ENCODE measurements at regions not wholly inside any gene's neighbourhood (a gene's known extent, or its start where the extent isn't known, plus 50 kb on each side); places are given as distances from the start of the nearest gene placed in this dataset.
"Not testable (repeated sequence)": the region's sequence is repeated elsewhere in the genome, so short reads cannot be mapped to it uniquely, and the experiment has no call there.

DNA sequence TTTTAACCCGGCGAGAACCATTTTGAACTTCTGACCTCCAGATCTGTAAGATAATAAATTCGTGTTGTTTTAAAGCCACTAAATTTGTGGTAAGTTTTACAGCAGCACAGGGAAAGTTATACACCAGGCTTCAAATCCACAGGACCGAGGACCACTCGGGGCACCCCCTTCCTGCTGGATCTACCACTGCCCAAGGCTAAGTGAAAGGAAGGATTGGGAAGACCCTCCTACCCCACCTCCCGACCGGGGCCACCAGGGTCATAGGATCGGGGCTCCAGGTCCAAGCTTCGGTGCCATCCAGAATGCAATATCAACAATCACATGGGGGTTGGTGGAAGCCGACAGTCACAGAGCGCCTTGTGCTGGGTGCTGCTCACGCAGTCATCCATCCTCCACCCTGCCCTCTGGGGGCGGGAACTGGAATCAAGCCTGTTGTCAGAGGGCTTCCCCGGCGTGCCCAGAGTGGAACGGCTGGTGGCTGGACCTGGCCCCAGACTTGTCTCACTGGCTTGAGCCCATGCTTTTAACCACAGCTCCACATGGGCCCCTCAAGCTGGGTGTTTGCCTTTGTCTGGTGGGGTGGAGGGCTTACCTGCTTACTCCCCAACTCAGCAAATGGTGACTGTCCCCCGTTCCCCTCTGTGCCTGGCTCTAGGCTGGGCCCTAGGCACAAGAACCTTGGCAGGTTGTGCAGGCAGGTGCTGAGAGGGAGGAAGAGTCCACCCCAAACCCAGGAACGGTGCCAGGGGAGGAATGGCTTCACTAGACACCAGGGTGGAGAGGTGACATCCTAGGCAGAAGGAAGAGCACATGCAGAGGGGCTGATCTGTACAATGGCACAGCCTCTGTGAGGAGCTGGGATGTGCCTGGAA lies 180.3 kb upstream of the RTL1 start:
- no peak for DNase-seq

- DNase-seq, result no peak
These were observed 180.9 kb upstream of the RTL1 start for GRCh38 chr14:101084436-101084826.

DNA sequence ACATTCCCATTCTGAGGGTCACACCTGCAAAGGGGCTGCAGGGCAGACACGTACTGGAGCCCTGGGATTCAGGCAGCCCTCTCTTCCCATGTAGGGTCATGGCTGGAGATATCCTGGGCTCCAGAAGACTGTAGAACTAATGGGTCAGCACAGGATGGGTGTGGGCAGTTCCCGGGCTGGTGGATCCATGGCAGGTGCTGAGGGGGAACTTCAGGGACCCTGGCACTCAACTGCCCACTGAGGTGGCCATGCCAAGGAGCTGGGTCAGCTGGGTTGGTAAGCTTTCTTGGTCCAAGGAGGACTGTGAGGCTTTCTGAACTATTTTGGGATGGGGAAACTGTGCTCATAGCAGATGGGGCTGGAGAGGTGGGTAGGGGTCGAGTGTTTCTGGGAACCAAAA lies 183.4 kb upstream of the RTL1 start:
- no peak for DNase-seq

- no peak for DNase-seq
These were observed 184.3 kb upstream of the RTL1 start for GRCh38 chr14:101087614-101088394.

GRCh38 chr14:101088395-101088667 lies 184.8 kb upstream of the RTL1 start:
- no peak for DNase-seq

DNA sequence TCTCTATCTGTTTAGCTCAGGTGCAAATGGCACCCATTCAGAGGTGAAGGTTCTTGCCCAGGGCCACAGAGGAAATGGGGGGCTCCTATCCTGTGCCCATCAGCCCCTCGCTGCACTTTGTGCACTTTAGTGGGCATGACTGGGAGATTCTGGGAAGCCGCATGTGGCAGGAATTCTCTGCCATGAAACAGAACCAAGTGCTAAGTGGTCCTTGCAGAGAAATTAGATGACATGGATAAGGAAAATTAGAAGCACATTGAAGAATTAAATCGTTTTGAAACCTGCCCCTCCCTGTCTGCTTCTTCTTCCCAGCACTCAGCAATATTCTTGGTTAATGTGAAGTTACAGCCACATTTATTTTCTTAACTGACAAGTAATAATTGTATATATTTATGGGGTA lies 185.2 kb upstream of the RTL1 start:
- no peak for DNase-seq

DNA sequence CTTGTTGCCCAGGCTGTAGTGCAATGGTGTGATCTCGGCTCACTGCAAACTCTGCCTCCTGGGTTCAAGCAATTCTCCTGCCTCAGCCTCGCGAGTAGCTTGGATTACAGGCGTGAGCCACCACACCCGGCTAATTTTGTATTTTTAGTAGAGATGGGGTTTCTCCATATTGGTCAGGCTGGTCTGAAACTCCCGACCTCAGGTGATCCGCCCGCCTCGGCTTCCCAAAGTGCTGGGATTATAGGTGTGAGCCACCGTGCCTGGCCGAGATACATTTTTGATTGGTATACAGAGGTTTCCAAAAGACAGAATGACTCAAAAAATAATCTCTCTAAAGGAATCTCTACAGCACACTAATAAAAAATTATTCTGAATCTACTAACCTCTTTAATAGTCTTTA lies 187.0 kb upstream of the RTL1 start:
- not testable (repeated sequence) for DNase-seq

GRCh38 chr14:101090976-101091375 lies 187.5 kb upstream of the RTL1 start:
- no peak for DNase-seq

- not testable (repeated sequence) for DNase-seq
These were observed 191.4 kb upstream of the RTL1 start for GRCh38 chr14:101094916-101095315.

GRCh38 chr14:101096551-101096950 lies 193.0 kb upstream of the RTL1 start:
- no peak for DNase-seq

DNA sequence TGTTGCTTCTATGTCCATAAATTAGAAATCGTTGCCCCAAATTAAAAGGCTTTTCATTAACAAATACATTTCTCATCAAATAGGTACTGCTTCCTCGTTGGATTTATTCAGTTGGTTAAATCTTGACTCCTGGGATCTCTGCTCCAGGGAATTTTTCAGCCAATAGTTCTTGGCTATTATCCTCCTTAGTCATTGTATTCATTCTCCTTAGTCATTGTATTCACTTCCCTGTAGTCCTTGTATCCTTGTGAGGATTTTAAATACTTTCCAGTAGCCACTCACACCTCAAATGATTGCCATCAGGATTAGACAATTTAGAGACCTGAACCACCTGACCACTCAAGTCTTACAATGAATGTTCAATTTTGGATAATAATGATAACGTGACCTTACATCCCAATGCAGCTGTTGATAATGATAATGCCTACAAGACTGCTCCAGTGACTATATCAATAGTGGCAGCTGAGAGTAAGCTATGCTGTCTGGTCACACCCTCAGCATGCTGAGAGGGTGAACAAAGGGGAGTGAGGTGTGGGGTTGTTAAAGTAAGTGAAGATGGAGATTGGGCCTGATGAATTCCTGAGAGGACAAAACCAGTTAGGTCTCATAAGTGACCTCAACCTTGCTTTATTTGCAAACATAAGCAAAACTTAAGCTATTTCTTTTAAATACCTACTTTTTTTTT lies 193.7 kb upstream of the RTL1 start:
- DNase-seq, result no peak

DNA sequence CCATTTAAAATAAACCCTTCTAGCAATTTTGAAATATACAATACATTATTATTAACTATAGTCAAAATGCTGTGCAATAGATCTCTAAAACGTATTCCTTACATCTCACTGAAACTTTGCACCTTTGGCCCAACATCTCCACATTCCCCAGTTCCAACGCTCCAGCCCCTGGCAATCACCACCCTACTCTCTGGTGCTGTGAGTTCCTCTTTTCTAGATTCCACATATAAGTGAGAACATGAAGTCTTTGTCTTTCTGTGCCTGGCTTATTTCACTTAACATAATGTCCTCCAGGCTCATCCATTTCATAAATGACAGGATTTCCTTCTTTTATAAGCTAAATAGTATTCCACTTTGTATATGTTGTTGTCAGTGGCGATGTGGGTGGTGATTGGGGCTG lies 194.7 kb upstream of the RTL1 start:
- no peak for DNase-seq

- no peak for DNase-seq
These were observed 195.1 kb upstream of the RTL1 start for GRCh38 chr14:101098641-101099040.

DNA sequence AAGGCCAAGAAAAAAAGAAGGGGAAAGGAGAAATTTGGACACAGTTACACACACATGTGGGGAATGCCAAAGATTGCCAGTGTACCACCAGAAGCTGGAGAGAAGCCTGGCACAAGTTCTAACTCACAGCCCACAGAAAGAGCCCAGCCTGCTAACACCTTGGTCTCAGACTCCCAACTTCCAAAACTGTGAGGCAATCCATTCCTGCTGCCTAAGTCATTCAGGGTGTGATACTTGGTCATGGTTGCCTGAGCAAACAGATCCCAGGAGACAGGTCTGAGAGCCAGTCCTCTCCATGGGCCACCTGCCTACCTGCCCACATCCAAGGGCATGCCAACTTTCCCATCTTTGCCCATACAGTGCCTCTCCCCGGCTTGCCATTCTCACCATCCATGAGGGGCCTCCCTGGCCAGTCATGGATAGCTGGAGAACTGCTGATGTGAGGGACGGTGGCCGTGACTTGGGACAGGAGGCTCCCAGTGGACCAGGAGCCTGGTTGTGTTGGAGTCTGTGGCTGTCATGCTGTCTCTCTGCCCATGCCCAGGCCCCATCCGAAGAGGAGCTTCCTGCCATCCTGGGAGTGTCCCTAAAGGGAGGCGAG lies 198.0 kb upstream of the RTL1 start:
- DNase-seq, result no peak

- DNase-seq, result no peak
These were observed 199.4 kb upstream of the RTL1 start for GRCh38 chr14:101102875-101103274.

GRCh38 chr14:101103321-101103901 lies 199.9 kb upstream of the RTL1 start:
- no peak for DNase-seq

GRCh38 chr14:101104485-101104884 lies 201.0 kb upstream of the RTL1 start:
- no peak for DNase-seq

- DNase-seq, result no peak
These were observed 201.5 kb upstream of the RTL1 start for GRCh38 chr14:101105045-101105444.

DNA sequence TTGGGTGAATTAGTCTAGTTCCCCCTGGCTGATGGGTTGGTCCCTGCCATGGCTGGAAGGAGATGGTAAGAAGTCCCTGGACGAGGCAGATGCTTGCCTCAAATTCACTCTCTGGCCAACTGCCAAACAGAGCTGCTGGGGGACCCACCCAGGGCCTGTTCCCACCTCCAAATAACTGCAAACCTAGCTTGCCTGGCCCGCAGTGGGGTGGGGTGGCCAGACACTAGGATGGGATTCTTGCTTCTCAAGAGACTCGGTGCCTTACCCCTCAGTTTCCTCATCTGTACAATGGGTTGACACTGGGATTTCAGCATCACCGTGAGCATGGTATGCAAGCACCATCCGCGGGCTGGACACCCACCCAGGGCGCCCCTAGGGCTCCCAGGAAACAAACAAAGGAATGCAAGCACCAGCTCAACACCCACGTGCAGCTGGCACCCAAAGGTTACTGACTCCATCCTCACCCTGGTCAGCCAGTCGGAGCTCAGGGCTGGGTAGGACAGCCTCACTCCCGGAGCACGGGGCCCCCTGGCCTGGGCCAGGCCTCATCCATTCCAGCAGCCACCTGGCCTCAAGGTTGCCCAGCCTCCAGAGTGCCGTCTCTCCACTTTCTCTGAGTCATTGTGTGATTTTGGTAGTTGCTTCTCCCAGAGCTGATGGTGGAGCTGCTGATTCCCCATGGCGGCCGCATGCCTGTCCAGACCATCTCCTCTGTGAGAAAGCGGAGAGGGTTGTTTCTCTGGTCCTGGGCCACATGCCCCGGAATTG lies 205.2 kb upstream of the RTL1 start:
- DNase-seq, result no peak

GRCh38 chr14:101109347-101109638 lies 205.8 kb upstream of the RTL1 start:
- DNase-seq, result no peak

DNA sequence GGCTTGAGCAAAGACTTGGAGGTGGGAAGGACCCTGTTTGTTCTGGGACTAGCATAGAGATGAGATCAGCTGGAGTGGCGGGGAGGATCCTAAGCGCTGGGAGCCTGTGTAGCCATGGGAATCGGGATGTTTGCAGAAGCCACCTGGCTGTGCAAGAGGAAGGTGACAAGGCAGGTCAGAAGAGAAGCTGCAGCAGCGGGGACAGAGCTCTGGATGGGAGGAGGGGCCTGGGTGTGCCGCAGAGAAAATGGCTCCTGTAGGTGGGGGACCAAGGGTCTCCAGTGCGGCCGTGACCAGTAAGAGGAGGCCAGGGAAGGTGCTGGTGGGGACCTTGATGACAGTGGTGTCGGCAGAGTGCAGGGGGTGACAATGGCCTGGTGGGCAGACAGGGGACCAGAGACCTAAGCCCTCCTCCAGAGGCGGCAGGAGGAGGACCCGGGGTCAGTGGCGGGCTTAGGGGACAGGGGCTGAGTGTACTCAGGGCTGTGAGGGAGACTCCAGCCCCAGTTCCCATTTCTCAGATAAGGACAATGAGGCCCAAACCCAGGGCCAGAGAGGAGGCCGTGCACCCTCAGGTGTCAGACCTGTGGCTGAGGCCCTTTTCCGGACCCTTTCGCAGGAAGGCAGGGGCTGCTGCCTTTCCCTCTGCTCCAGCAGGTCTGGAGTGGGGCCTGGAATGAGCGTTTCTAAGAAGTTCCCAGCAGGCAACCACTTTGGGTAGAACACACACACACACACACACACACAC lies 206.6 kb upstream of the RTL1 start:
- no peak for DNase-seq

Measured in fibroblast of skin of right quadriceps (primary cell).